ENCODE measurements at regions not wholly inside any gene's neighbourhood (a gene's known extent, or its start where the extent isn't known, plus 50 kb on each side); places are given as distances from the start of the nearest gene placed in this dataset.

GRCh38 chr20:24835195-24835594, 113.9 kb upstream of the CST7 start:
- Histone ChIP-seq H3K27ac (ENCODE audit: extremely low read depth, low read depth, low read length) (no peak overlapping the region), H3K9me3 (ENCODE audit: control insufficient read depth, insufficient read depth, low read depth, low read length) (no peaks in the 10 kb centered on the region), H3K36me3 (ENCODE audit: control insufficient read depth in 2 of 2, insufficient read depth in 1 of 2, low read length in 2 of 2) (no peaks in the 10 kb centered on the region), H3K4me1 (ENCODE audit: control insufficient read depth, insufficient read depth, low read length) (no peaks in the 10 kb centered on the region), H3K4me3 (ENCODE audit: low read depth, low read length) (no peak overlapping the region)
- CTCF ChIA-PET: interaction anchor here (0.8 kb wide), 1 partner anchor 9 kb away, joined by 4 read pairs; no protein-coding TSS in a partner anchor
- TF ChIP-seq ZNF24 (tag by site-specific recombination; IDR thresholded peaks at IDR 0.05): no peak
- TF ChIP-seq ZFP69B (tag by site-specific recombination; IDR thresholded peaks at IDR 0.05): no peak
- no peak for TF ChIP-seq ZNF768 (tag by site-specific recombination; IDR thresholded peaks at IDR 0.05)
- TF ChIP-seq ZFP41 (tag by site-specific recombination; IDR thresholded peaks at IDR 0.05; ENCODE audit: borderline replicate concordance): no peak
- TF ChIP-seq ZBTB8A (tag by site-specific recombination; IDR thresholded peaks at IDR 0.05): no peak
- TF ChIP-seq ZNF394 (tag by site-specific recombination; IDR thresholded peaks at IDR 0.05; ENCODE audit: borderline replicate concordance): no peak
- no peak for TF ChIP-seq FEZF1 (tag by site-specific recombination; IDR thresholded peaks at IDR 0.05)
- TF ChIP-seq, protein P1, sequence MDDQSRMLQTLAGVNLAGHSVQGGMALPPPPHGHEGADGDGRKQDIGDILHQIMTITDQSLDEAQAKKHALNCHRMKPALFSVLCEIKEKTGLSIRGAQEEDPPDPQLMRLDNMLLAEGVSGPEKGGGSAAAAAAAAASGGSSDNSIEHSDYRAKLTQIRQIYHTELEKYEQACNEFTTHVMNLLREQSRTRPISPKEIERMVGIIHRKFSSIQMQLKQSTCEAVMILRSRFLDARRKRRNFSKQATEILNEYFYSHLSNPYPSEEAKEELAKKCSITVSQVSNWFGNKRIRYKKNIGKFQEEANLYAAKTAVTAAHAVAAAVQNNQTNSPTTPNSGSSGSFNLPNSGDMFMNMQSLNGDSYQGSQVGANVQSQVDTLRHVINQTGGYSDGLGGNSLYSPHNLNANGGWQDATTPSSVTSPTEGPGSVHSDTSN (CRISPR knock-in tag; IDR thresholded peaks at IDR 0.05): no peak
- TF ChIP-seq ZNF521 (tag by site-specific recombination; IDR thresholded peaks at IDR 0.05): no peak
- no peak for TF ChIP-seq ZBTB10 (tag by site-specific recombination; IDR thresholded peaks at IDR 0.05)
- no peak for TF ChIP-seq ZNF221 (tag by site-specific recombination; IDR thresholded peaks at IDR 0.05; ENCODE audit: borderline replicate concordance)
- no peak for TF ChIP-seq ZNF280D (tag by site-specific recombination; IDR thresholded peaks at IDR 0.05)
- no peak for TF ChIP-seq ZNF792 (tag by site-specific recombination; IDR thresholded peaks at IDR 0.05)
- TF ChIP-seq ZNF513 (tag by site-specific recombination; IDR thresholded peaks at IDR 0.05): no peak
- no peak for TF ChIP-seq ZSCAN30 (tag by site-specific recombination; IDR thresholded peaks at IDR 0.05)
- TF ChIP-seq ZNF610 (tag by site-specific recombination; IDR thresholded peaks at IDR 0.05; ENCODE audit: borderline replicate concordance): no peak
- no peak for TF ChIP-seq ZNF223 (tag by site-specific recombination; IDR thresholded peaks at IDR 0.05)
- no peak for TF ChIP-seq ZNF184 (tag by site-specific recombination; IDR thresholded peaks at IDR 0.05)
- no peak for TF ChIP-seq ZNF274 (IDR thresholded peaks at IDR 0.05; ENCODE audit: low read length)
- TF ChIP-seq ZNF274 (tag by site-specific recombination; IDR thresholded peaks at IDR 0.05; ENCODE audit: borderline replicate concordance): no peak
- POLR2A ChIA-PET: no interaction called here
